Hepatic stellate cell (primary cell): ENCODE measurements at regions not wholly inside any gene's neighbourhood (a gene's known extent, or its start where the extent isn't known, plus 50 kb on each side); places are given as distances from the start of the nearest gene placed in this dataset.

ENCODE experiments used
- DNase-seq: peaks from one replicate; pipeline ENCODE4 v3.0.0; 2011; ENCODE audit warnings: low spot score

- DNase-seq, result no peak
These were observed 242.1 kb upstream of the PWP1 start for GRCh38 chr12:107443320-107444090.

- no peak for DNase-seq
These were observed 240.8 kb upstream of the PWP1 start for GRCh38 chr12:107444771-107445170.

DNA sequence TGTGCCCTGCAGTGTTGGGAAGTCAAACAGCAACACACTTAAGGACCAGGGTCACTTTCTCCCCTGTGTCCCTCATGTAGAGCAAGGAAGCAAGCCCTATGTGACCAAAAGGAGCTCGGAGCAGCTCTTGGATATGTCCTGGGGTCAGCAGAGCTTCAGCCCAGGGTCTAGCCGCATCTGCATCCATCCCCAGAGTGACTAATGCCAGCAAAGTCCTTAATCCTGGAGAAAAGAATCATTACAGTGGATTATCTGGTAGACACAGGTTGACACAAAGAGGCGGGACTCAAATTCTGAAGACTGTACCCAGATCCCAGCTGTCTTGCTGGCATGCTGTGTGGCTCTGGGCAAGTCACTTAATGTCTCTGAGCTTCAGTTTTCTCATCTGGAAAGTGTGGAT lies 239.1 kb upstream of the PWP1 start:
- no peak for DNase-seq

- DNase-seq, result no peak
These were observed 238.3 kb upstream of the PWP1 start for GRCh38 chr12:107447336-107447735.

DNA sequence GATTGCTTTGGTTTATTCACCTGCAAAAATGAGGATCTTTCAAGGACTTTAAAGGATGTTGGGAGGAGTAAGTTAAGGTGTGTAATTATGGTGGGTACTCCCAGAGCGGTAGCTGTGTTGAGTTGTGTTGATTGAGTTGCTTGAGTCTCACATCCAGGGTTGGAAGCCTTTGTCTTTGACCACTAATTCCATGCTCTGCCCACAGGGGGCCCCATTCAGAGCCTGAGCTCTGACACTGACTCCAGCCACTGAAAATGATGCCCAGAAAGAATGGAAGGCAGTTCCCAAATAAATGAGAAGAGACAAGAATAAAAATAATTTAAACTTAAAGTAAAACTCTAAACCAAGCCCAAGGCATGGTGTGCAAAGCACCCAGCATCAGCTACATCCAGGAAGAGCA lies 237.4 kb upstream of the PWP1 start:
- DNase-seq, result no peak

GRCh38 chr12:107449891-107450290 lies 235.7 kb upstream of the PWP1 start:
- no peak for DNase-seq

- DNase-seq, result no peak
These were observed 235.1 kb upstream of the PWP1 start for GRCh38 chr12:107450541-107450940.

DNA sequence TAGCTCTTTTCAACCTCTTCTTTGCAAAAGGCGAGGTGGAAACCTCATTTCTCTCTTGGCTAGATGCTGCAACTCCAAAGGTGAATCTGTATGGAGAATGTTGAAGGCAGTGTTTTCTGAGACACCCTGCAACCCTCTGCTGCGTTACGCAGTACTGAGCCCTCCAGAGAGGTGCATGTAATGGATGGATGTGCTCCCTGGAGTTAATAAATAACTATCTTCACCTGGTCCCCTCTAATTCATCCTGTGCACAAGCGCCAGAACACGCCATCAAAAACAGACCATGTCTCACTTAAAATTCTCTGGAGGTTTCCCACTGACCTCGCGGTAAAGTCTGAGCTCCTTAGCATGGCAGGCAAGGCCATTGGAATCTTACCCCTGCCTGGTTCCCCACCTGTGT lies 234.4 kb upstream of the PWP1 start:
- no peak for DNase-seq

DNA sequence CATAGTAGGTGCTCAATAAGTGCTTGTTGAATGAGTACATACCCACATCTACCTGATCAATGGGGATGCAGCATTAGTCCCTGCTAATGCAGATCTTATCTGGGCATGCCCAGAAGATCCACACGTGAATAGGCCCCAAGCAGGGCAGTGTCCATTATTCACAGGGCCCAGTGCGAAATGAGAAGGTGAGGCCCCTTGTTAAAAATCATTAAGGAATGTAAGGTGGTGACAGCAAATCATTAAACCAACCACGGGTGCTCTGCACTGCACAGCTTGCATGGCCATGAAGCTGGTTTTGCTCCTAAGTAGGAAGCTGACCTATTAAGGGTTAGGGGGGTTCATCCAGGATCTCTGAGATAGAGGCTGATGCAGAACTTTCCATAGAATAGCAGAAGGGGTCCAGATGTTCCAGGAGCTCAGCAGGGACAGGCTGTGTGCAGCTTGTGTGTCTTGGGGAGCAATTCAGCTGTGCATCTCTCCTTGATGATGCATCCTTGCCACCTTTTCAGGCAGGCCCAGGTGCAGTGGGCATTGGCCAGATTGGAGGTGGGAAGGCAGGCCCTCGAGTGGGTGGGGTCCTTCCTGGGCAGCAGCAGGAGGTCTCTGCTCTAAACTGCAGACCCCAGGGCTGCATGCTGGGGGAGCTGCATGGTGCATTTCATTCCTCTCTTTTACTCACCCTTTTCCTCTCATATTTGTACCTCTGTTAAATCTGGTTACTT lies 231.3 kb upstream of the PWP1 start:
- no peak for DNase-seq

- no peak for DNase-seq
These were observed 228.2 kb upstream of the PWP1 start for GRCh38 chr12:107457362-107457935.

DNA sequence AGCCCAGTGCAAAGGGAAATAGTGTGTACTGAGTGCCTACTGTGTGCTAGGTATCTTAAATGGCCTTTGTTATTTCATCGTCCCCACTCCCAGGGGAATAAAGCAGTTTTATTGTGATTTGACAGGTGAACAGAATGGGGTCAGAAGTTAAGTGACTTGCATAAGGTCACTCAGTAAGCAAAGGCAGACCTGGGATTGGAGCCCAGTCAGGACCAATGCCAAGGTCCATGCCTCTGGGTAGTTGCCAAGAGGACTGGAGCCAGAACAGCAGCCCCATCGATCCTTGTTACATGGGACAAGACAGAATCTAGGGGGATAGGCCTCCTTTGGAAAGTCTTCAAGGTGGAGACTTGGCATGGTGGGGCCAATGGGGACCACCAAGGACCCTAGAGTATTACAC lies 227.4 kb upstream of the PWP1 start:
- no peak for DNase-seq

DNA sequence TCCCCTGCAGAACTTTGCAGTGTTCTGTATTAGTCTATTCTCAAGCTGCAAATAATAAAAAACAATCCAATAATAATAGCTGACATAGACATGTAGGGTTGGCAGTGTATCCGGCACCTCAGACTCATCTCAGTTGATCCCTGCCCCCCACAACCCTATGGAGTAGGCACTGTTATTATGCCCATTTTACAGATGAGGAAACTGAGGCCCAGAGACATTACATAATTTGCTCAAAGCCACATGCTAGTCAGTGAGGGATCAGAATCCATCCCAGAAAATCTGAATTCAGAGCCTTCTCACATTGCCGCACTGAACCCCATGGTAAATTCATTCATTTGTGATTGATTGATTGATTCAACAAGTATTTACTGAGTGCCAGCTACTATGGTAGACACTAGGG lies 226.6 kb upstream of the PWP1 start:
- no peak for DNase-seq

DNA sequence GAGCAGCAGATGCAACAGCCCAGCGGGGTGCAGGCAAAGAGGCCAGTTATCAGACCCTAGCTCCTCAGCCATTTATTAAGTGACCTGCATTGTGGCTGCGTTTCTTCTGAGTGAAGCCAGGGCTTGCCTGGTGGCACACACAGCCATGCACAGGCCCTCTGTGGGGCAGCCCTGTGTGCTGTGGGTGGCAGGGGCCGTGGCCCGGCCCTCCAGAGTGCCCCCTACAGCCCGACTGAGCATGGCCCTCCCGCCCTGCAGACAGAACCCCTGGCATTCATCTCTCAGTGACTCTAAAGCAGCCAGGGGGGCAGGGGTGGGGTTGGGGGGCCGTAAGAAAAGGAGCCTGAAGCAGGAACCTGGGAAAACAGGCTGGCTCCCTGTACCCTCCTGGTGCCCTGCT lies 226.0 kb upstream of the PWP1 start:
- no peak for DNase-seq

- DNase-seq, result peak; percentile 42
These were observed 224.2 kb upstream of the PWP1 start for GRCh38 chr12:107461222-107461975.

GRCh38 chr12:107462428-107463332 lies 222.9 kb upstream of the PWP1 start:
- no peak for DNase-seq

GRCh38 chr12:107464644-107465043 lies 221.0 kb upstream of the PWP1 start:
- no peak for DNase-seq

GRCh38 chr12:107465625-107466024 lies 220.0 kb upstream of the PWP1 start:
- no peak for DNase-seq

GRCh38 chr12:107467716-107468115 lies 217.9 kb upstream of the PWP1 start:
- no peak for DNase-seq

GRCh38 chr12:107468182-107468581 lies 217.4 kb upstream of the PWP1 start:
- no peak for DNase-seq

GRCh38 chr12:107469011-107469410 lies 216.6 kb upstream of the PWP1 start:
- DNase-seq, result no peak

- no peak for DNase-seq
These were observed 215.0 kb upstream of the PWP1 start for GRCh38 chr12:107470645-107471044.

GRCh38 chr12:107472308-107472707 lies 213.3 kb upstream of the PWP1 start:
- DNase-seq, result no peak
